Right cardiac atrium (tissue), 5 donors: ENCODE measurements at regions not wholly inside any gene's neighbourhood (a gene's known extent, or its start where the extent isn't known, plus 50 kb on each side); places are given as distances from the start of the nearest gene placed in this dataset.
"Not testable (repeated sequence)": the region's sequence is repeated elsewhere in the genome, so short reads cannot be mapped to it uniquely, and the experiment has no call there.

Experiments
- ATAC-seq, 2 donors: fragments of 200-7000 bp; cut with Tn5 transposase; one replicate each; pipeline versions ENCODE4 v1.8.0 to v1.9.1; 2020; ENCODE audit warnings: moderate library complexity in 2 of 2, mild to moderate bottlenecking in 1 of 2
- DNase-seq, 3 donors: peaks; one replicate each; pipeline ENCODE4 v3.0.0-alpha.2; 2020
- H3K27ac ChIP-seq: one replicate; pipeline ENCODE4 v1.5.1; 2013; ENCODE audit warnings: mild to moderate bottlenecking, low read length, control low read depth, moderate library complexity
- H3K27me3 ChIP-seq: one replicate; pipeline ENCODE4 v1.6.1; 2013; ENCODE audit not compliant: control insufficient read depth, insufficient read depth
- H3K4me1 ChIP-seq: one replicate; pipeline ENCODE4 v1.6.1; 2013; ENCODE audit warnings: low read length; ENCODE audit not compliant: control insufficient read depth, insufficient read depth
- H3K4me3 ChIP-seq: one replicate; pipeline ENCODE4 v1.5.1; 2013; ENCODE audit warnings: low read length, control low read depth
- H3K9me3 ChIP-seq: one replicate; pipeline ENCODE4 v1.6.1; 2013; ENCODE audit warnings: low read length; ENCODE audit not compliant: control insufficient read depth
- WGBS: extraction: QIAGEN DNeasy Blood & Tissue Kit; methylation state at CpG from one replicate; pipeline ENCODE4 v1.1.7; 2013; 5-methylcytosine and 5-hydroxymethylcytosine counted together
- intact Hi-C, 4 donors: fragments of 100-400 bp; cut with DNase I; formaldehyde crosslinking; loops; one replicate each; pipeline versions ENCODE4 v1.11.0 to v1.14.0; 2022 to 2023
- donor health status: healthy with polysubstance abuse.
- donor health status: DM: no; HTN: yes; CAD: no.
- donor health status: DM: no; HTN: no; CAD: no.
- donor health status: DM: no; HTN: yes; CAD: no; lungs with severe emphysema.
- donor health status: DM: yes; HTN: yes; CAD: no.

DNA sequence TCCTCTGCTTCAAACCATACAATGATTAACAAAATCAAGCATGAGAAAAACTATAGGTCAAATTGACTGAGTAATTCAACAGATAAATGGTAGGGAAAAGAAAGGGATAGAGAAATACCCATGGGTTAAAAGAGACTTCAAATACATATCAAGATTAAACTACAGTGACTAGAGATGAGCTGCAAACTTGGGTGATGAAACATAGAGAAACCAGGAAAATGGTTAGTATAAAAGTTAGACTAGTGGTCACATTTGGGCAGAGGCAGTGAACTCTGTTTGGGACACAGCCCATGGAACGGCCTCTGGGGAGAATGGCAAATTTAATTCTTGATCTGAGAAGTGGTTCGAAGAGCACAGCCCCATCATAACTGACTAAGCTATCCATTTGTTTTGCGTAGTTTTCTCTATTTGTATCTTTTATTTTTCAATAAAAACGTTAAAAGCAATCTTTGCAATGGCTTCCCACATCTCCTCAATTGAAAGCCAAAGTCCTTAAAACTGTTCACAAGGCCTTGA, 99.4 kb downstream of the APIP start:
- no peaks in the 10 kb centered on the region for H3K27me3 ChIP-seq
- WGBS: 73% methylated on average over 4 of the region's 4 CpGs
- H3K4me1 ChIP-seq: no peaks in the 10 kb centered on the region
- DNase-seq (no peak), ATAC-seq (no peak)
- no peak overlapping the region for H3K4me3 ChIP-seq
- no peaks in the 10 kb centered on the region for H3K9me3 ChIP-seq
- intact Hi-C loops: no loop called here
- H3K27ac ChIP-seq: no peak overlapping the region

DNA sequence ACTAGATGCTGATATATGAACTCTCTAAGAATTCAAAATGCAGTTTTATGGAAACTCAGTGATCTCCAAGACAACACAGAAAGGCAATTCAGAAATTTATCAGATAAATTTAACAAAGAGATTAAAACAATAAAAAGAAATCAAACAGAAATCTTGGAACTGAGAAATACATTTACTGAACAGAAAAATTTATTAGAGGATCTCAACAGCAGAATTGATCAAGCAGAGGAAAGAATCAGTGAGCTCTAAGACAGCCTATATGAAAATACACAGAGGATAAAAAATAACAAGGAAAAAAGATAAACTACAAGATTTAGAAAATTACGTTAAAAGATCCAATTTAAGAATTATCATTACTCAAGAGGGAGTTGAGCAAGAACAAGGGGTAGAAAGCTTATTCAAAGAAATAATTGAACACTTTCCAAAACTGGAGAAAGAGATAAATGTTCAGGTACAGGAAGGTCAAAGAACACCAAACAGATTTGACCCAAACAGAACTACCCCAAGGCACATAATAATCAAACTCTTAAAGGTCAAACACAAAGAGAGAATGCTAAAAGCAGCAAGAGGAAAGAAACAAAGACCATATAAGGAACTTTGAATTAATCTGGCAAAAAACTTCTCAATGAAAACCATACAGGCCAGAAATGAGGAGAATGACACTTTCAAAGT, 103.1 kb downstream of the APIP start:
- intact Hi-C loops: no loop called here
- DNase-seq (no peak), ATAC-seq (no peak)
- Histone ChIP-seq H3K4me3 (no peak overlapping the region), H3K27ac (no peak overlapping the region), H3K4me1 (no peaks in the 10 kb centered on the region), H3K9me3 (no peaks in the 10 kb centered on the region), H3K27me3 (no peaks in the 10 kb centered on the region)
- 94% methylated on average over 1 of the region's 1 CpG for WGBS

- Histone ChIP-seq H3K9me3 (no peaks in the 10 kb centered on the region), H3K27me3 (no peaks in the 10 kb centered on the region), H3K27ac (no peak overlapping the region), H3K4me1 (no peaks in the 10 kb centered on the region), H3K4me3 (no peak overlapping the region)
- ATAC-seq: no peak
- intact Hi-C loops: no loop called here
- DNase-seq: no peak
- 75% methylated on average over 3 of the region's 3 CpGs for WGBS
Observed at GRCh38 chr11:34811858-34812257, 104.3 kb downstream of the APIP start.

- WGBS: 90% methylated on average over 2 of the region's 2 CpGs
- ATAC-seq: no peak
Observed at GRCh38 chr11:34810107-34810562, 106.0 kb downstream of the APIP start.

GRCh38 chr11:34809191-34810106, 106.7 kb downstream of the APIP start:
- ATAC-seq (no peak), DNase-seq (no peak)
- WGBS: 73% methylated on average over 2 of the region's 2 CpGs
- Histone ChIP-seq H3K9me3 (no peaks in the 10 kb centered on the region), H3K4me1 (no peaks in the 10 kb centered on the region), H3K4me3 (no peak overlapping the region), H3K27ac (no peak overlapping the region), H3K27me3 (no peaks in the 10 kb centered on the region)
- intact Hi-C loops: no loop called here

More at GRCh38 chr11:34810107-34810562, 106.0 kb downstream of the APIP start:
- Histone ChIP-seq H3K4me1 (no peaks in the 10 kb centered on the region), H3K4me3 (no peak overlapping the region), H3K27me3 (no peaks in the 10 kb centered on the region), H3K27ac (no peak overlapping the region), H3K9me3 (no peaks in the 10 kb centered on the region)
- intact Hi-C loops: no loop called here
- DNase-seq: no peak

DNA sequence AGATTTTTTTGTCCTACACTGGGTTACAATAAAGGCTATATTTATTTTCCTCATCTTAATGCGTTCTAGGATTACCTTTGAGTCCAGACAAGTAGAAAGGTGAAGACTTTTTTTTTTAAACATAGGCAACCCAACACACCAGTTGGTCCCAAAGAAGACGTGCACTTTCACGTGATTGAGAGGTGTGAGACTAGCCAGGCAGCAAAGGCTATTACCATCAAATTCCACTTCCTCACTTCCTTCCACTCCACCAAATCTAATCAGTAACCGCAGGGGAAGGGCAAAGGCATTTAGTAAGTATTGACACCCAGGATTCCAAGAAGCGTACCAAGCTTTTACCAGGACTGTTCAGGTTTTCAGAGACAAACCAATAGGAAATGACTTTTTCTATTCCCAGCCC, 109.3 kb downstream of the APIP start:
- H3K9me3 ChIP-seq: no peaks in the 10 kb centered on the region

DNA sequence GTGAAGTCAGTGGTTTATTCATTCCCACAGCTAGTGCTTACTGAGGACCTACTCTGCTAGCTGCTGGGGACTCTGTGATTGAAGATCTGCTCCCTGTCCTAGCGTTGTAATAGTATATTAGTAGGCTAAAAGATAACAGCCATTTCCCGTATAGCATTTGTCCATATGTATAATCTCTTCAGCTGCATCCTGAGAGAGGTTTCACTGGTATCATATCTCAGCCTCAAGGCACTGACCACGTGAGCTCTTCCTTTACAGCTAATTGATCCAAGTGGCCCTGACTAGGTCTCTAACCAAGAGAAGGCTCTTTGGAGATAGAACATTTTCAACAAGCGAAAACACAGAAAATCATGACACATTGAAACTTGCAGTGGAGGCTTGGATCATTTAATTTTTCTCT, 110.2 kb downstream of the APIP start:
- H3K9me3 ChIP-seq: no peaks in the 10 kb centered on the region
- 47% methylated on average over 4 of the region's 4 CpGs for WGBS
- ATAC-seq (no peak), DNase-seq (no peak)
- H3K27me3 ChIP-seq: no peaks in the 10 kb centered on the region
- no peak overlapping the region for H3K27ac ChIP-seq
- intact Hi-C loops: no loop called here
- H3K4me1 ChIP-seq: no peaks in the 10 kb centered on the region
- H3K4me3 ChIP-seq: no peak overlapping the region

More for the DNA sequence above, 109.3 kb downstream of the APIP start:
- Histone ChIP-seq H3K4me3 (no peak overlapping the region), H3K27ac (no peak overlapping the region), H3K27me3 (no peaks in the 10 kb centered on the region), H3K4me1 (no peaks in the 10 kb centered on the region)
- ATAC-seq: no peak
- intact Hi-C loops: no loop called here
- DNase-seq: no peak
- WGBS: 42% methylated on average over 5 of the region's 5 CpGs

DNA sequence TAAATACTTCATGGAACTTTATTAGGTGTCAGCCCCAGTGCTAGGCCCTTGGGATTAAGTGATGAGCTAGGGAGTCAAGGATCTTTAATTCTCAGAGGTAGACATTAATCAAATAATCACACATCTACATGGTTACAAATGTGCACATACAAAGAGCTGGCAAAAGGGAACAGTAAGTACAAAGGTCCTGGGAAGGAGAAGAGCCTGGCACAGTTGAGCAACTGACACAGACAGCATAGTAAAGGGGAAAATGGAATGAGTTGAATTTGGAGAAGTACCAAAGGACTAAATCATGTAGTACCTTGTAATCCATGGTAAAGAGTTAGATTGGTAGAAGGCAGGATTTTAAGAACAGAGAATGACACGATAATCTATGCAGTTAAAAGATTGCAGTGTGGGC, 116.3 kb downstream of the APIP start:
- Histone ChIP-seq H3K27ac (no peak overlapping the region), H3K4me1 (no peaks in the 10 kb centered on the region), H3K4me3 (no peak overlapping the region), H3K9me3 (no peaks in the 10 kb centered on the region), H3K27me3 (no peaks in the 10 kb centered on the region)
- no peak for ATAC-seq
- DNase-seq: no peak
- intact Hi-C loops: no loop called here
- 95% methylated on average over 1 of the region's 1 CpG for WGBS

GRCh38 chr11:34798985-34799384, 117.2 kb downstream of the APIP start:
- ATAC-seq (no peak), DNase-seq (no peak)
- no peaks in the 10 kb centered on the region for H3K4me1 ChIP-seq
- intact Hi-C loops: no loop called here
- no peak overlapping the region for H3K27ac ChIP-seq
- no peaks in the 10 kb centered on the region for H3K27me3 ChIP-seq
- H3K9me3 ChIP-seq: no peaks in the 10 kb centered on the region
- no peak overlapping the region for H3K4me3 ChIP-seq

DNA sequence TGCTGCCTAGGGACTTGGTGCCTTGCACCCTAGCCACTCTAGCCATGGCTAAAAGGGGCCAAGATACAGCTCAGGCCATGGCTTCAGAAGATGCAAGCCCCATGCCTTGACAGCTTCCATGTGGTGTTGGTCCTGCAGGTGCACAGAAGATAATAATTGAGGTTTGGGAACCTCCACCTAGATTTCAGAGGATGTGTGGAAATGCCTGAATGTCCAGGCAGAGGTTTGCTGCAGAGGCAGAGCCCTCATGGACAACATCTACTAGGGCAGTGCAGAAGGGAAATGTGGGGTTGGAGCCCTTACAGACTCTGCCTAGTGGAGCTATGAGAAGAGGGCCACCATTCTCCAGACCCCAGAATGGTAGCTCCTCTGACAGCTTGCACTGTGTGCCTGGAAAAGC, 118.7 kb downstream of the APIP start:
- ATAC-seq, DNase-seq, intact Hi-C loops, H3K27me3 ChIP-seq, H3K4me1 ChIP-seq, H3K9me3 ChIP-seq, H3K27ac ChIP-seq, H3K4me3 ChIP-seq: not testable (repeated sequence)

DNA sequence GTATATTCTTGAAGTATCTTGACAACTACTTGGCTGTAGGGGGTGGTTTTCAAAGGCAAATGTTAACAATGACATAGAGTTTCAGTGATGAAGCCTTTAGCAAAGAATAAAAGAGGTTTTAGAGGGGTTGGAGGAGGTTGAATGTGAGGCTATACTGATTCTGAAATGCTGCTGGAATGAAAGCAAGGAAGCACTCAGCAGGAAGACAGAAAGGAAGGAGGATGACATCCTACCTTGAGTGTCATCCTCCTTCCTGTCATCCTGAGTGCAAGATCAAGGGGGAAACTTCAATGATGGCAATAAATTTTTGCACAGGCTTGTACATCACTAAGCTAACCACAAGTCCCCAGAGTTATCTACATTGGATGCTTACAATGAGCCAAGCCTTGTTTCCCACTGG, 120.5 kb downstream of the APIP start:
- intact Hi-C loops: no loop called here
- H3K4me1 ChIP-seq: no peaks in the 10 kb centered on the region
- no peak overlapping the region for H3K27ac ChIP-seq
- no peak for ATAC-seq
- H3K9me3 ChIP-seq: no peaks in the 10 kb centered on the region
- H3K4me3 ChIP-seq: no peak overlapping the region
- DNase-seq: no peak
- no peaks in the 10 kb centered on the region for H3K27me3 ChIP-seq
